DOHH2 (cell line): ENCODE measurements at regions not wholly inside any gene's neighbourhood (a gene's known extent, or its start where the extent isn't known, plus 50 kb on each side); places are given as distances from the start of the nearest gene placed in this dataset.

ENCODE experiments used
- H3F3A ChIP-seq: fragments of 200-600 bp; sonication (generic), shearing (Covaris generic); 2 replicates; pipeline ENCODE4 v1.6.0; 2016; ENCODE audit warnings: antibody characterized with exemption, mild to moderate bottlenecking; ENCODE audit not compliant: control insufficient read depth, insufficient read depth
- H3K27ac ChIP-seq: fragments of 200-600 bp; sonication (generic); 2 replicates; pipeline ENCODE4 v1.5.1; 2014; ENCODE audit warnings: low read depth, mild to moderate bottlenecking, low read length, moderate library complexity
- H3K27me3 ChIP-seq: fragments of 200-600 bp; sonication (generic); 2 replicates; pipeline ENCODE4 v1.6.1; 2014; ENCODE audit warnings: mild to moderate bottlenecking, low read length, mixed read lengths; ENCODE audit not compliant: control insufficient read depth
- H3K36me3 ChIP-seq: fragments of 200-600 bp; sonication (generic); 2 replicates; pipeline ENCODE4 v1.6.1; 2014; ENCODE audit warnings: mild to moderate bottlenecking, low read length, moderate library complexity, mixed read lengths; ENCODE audit not compliant: control insufficient read depth
- H3K4me1 ChIP-seq: fragments of 200-600 bp; sonication (generic); 2 replicates; pipeline ENCODE4 v1.6.1; 2014; ENCODE audit warnings: mild to moderate bottlenecking, low read length, mixed read lengths; ENCODE audit not compliant: control insufficient read depth
- H3K4me2 ChIP-seq: fragments of 200-600 bp; sonication (generic); 2 replicates; pipeline ENCODE4 v1.6.0; 2014; ENCODE audit warnings: mild to moderate bottlenecking, low read length, moderate library complexity
- H3K4me3 ChIP-seq: fragments of 200-600 bp; sonication (generic); 2 replicates; pipeline ENCODE4 v1.5.1; 2014; ENCODE audit warnings: mild to moderate bottlenecking, low read length, mixed read lengths
- H3K79me2 ChIP-seq: fragments of 200-600 bp; sonication (generic); 2 replicates; pipeline ENCODE4 v1.6.1; 2014; ENCODE audit warnings: mild to moderate bottlenecking, low read length, mixed read lengths; ENCODE audit not compliant: control insufficient read depth
- H3K9me2 ChIP-seq: fragments of 200-600 bp; sonication (generic); replicated peaks from 2 replicates; pipeline ENCODE4 v1.6.1; 2014; ENCODE audit warnings: mild to moderate bottlenecking, low read length, mixed read lengths; ENCODE audit not compliant: control insufficient read depth
- H3K9me3 ChIP-seq: fragments of 200-600 bp; sonication (generic); 2 replicates; pipeline ENCODE4 v1.6.1; 2014; ENCODE audit warnings: antibody characterized with exemption, low read length, mixed read lengths; ENCODE audit not compliant: control insufficient read depth, insufficient read depth
- H4K20me1 ChIP-seq: fragments of 200-600 bp; sonication (generic); 2 replicates; pipeline ENCODE4 v1.6.0; 2014; ENCODE audit warnings: low read depth, mild to moderate bottlenecking, antibody characterized with exemption, low read length, moderate library complexity; ENCODE audit not compliant: control insufficient read depth, insufficient read depth
- EZH2phosphoT487 ChIP-seq: fragments of 200-600 bp; sonication (generic); IDR thresholded peaks from 2 replicates; pipeline ENCODE4 v1.6.1; 2017; ENCODE audit warnings: borderline replicate concordance, mild to moderate bottlenecking, antibody characterized with exemption, low read length, moderate library complexity, mixed read lengths
- TF ChIP-seq, protein P1 (sequence below): fragments of 200-600 bp; sonication (generic); IDR thresholded peaks from one replicate; pipeline ENCODE4 v1.5.1; 2014; ENCODE audit warnings: antibody characterized with exemption, mild to moderate bottlenecking, low read depth, low read length; ENCODE audit not compliant: poor library complexity, severe bottlenecking

DNA sequence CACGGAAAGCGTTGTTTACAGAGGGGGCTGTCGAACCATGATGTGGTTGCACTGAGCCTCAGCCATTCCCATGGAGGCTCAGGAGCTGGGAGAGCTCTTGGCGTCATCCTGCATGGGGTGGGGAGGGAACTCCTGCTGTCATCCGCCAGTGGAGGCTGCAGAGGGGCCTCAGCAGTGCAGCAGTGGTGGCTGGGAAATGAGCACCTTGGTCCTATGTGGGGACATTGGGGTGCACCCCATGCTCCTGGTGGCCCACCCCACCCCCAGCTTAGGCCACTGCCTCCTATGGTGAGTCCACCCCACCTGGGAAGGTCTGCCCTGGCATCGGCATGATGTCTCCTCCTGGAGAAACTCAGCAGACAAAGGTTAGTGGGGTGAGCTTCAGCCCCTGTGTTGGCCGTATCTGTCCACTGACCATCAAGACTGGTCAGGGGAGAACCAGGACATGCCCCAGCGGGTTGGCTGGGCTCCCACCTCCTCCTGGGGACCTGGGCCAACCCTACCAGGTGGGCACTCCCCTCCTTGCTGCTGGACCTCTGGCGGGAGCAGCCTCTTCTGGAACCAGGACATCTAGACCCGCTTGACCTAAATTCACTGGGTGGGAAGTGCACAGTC lies 67.8 kb upstream of the HDAC4 start:
- Histone ChIP-seq H3K79me2 (no peaks in the 10 kb centered on the region), H3K4me3 (no peak overlapping the region), H3F3A (no peaks in the 10 kb centered on the region), H3K27ac (no peak overlapping the region), H3K27me3 (no peaks in the 10 kb centered on the region), H3K9me3 (no peaks in the 10 kb centered on the region), H3K36me3 (no peaks in the 10 kb centered on the region), H3K4me1 (no peaks in the 10 kb centered on the region), H3K4me2 (no peak overlapping the region), H4K20me1 (no peaks in the 10 kb centered on the region), H3K9me2 (no peaks in the 10 kb centered on the region)
- TF ChIP-seq EZH2phosphoT487, result no peak
- TF ChIP-seq, protein P1, sequence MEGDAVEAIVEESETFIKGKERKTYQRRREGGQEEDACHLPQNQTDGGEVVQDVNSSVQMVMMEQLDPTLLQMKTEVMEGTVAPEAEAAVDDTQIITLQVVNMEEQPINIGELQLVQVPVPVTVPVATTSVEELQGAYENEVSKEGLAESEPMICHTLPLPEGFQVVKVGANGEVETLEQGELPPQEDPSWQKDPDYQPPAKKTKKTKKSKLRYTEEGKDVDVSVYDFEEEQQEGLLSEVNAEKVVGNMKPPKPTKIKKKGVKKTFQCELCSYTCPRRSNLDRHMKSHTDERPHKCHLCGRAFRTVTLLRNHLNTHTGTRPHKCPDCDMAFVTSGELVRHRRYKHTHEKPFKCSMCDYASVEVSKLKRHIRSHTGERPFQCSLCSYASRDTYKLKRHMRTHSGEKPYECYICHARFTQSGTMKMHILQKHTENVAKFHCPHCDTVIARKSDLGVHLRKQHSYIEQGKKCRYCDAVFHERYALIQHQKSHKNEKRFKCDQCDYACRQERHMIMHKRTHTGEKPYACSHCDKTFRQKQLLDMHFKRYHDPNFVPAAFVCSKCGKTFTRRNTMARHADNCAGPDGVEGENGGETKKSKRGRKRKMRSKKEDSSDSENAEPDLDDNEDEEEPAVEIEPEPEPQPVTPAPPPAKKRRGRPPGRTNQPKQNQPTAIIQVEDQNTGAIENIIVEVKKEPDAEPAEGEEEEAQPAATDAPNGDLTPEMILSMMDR, result no peak

DNA sequence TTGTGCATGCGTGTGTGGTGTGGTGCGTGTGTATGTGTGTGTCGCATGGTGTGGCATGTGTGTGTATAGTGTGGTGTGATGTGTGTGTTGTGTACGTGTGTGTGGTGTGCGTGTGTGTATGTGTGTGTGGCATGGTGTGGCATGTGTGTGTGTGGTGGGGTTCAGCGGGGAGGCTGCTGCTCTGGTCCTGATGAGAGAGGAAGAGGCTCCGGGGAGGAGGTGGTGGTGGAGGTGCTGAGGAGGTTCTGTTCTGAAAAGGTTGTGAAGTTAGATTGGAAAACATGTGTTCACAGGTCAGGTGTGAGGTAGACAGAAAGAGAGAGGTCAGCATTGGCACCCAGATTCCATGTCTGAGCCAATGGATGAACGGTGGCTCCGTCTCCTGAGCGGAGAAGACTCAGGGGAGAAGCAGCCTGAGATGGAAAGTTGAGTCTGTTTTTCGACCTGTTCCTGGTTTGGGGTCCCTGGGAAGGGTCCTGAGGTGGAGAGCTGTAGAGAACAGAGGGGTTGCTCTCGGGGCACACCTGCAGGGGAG lies 67.2 kb upstream of the HDAC4 start:
- Histone ChIP-seq H3K4me2 (no peak overlapping the region), H3K27me3 (no peaks in the 10 kb centered on the region), H3K79me2 (no peaks in the 10 kb centered on the region), H3F3A (no peaks in the 10 kb centered on the region), H3K9me2 (no peaks in the 10 kb centered on the region), H3K27ac (no peak overlapping the region), H4K20me1 (no peaks in the 10 kb centered on the region), H3K4me3 (no peak overlapping the region), H3K36me3 (no peaks in the 10 kb centered on the region), H3K4me1 (no peaks in the 10 kb centered on the region), H3K9me3 (no peaks in the 10 kb centered on the region)
- no peak for TF ChIP-seq EZH2phosphoT487
- TF ChIP-seq, protein P1, result no peak

DNA sequence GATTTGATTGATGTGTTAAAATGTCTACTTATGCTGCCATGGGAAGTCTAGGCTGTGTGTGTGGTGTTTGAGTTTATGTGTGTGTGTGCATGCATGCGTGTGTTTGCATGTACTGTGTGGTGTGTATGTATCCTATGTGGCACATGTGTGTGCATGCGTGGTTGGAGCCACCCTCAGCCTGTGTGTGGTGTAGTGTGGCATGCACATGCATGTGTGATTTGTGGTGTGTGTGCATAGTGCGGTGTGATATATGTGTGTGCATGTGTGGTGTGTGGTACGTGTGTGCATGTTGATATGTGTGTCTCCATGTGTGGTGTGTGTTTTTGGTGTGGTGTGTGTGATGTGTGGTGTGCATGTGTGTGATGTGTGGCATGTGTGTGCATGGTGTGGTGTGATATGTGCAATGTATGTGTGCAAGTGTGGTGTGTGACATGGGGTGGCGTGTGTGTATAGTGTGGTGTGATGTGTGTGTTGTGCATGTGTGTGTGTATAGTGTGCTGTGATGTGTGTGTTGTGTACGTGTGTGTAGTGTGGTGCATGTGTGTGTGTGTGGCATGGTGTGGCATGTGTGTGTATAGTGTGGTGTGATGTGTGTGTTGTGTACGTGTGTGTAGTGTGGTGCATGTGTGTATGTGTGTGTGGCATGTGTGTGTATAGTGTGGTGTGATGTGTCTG lies 66.6 kb upstream of the HDAC4 start:
- H3K9me2 ChIP-seq, result no peaks in the 10 kb centered on the region
- TF ChIP-seq, protein P1, result no peak
- no peaks in the 10 kb centered on the region for H3K9me3 ChIP-seq

More for the DNA sequence above, 66.6 kb upstream of the HDAC4 start:
- H3K4me1 ChIP-seq, result no peaks in the 10 kb centered on the region
- no peaks in the 10 kb centered on the region for H3F3A ChIP-seq
- H3K4me2 ChIP-seq, result no peak overlapping the region
- no peaks in the 10 kb centered on the region for H3K36me3 ChIP-seq
- H3K79me2 ChIP-seq, result no peaks in the 10 kb centered on the region
- no peaks in the 10 kb centered on the region for H3K27me3 ChIP-seq
- no peak overlapping the region for H3K4me3 ChIP-seq
- H4K20me1 ChIP-seq, result no peaks in the 10 kb centered on the region
- H3K27ac ChIP-seq, result no peak overlapping the region
